Psoas muscle (tissue), 7 donors: ENCODE measurements at regions not wholly inside any gene's neighbourhood (a gene's known extent, or its start where the extent isn't known, plus 50 kb on each side); places are given as distances from the start of the nearest gene placed in this dataset.
A peak's percentile ranks its signal among the peaks of the same experiment; 100 is the strongest.

Experiments
- ATAC-seq, 4 donors: fragments of 200-7000 bp; cut with Tn5 transposase; one replicate each; pipeline ENCODE4 v1.9.1; 2020; ENCODE audit warnings: moderate library complexity in 3 of 4, mild to moderate bottlenecking in 2 of 4
- DNase-seq, 2 donors: peaks; one replicate each; pipeline ENCODE4 v3.0.0-alpha.2; 2020
- H3K27ac ChIP-seq: fragments of 200-600 bp; one replicate; pipeline ENCODE4 v1.8.0; 2022
- H3K27me3 ChIP-seq, 3 donors: fragments of 200-600 bp in 1 of 3; one replicate each; pipeline versions ENCODE4 v1.6.1 to v1.8.0; 2013 to 2022; ENCODE audit warnings: low read length in 2 of 3, mild to moderate bottlenecking in 2 of 3, moderate library complexity in 1 of 3; ENCODE audit not compliant: insufficient read depth in 3 of 3
- H3K36me3 ChIP-seq, 2 donors: fragments of 200-600 bp in 1 of 2; one replicate each; pipeline versions ENCODE4 v1.6.1 to v1.8.0; 2013 to 2022; ENCODE audit warnings: low read depth in 1 of 2, mild to moderate bottlenecking in 1 of 2, moderate library complexity in 1 of 2; ENCODE audit not compliant: insufficient read depth in 1 of 2
- H3K4me1 ChIP-seq: fragments of 200-600 bp; one replicate; pipeline ENCODE4 v1.8.0; 2022
- H3K4me3 ChIP-seq: fragments of 200-600 bp; one replicate; pipeline ENCODE4 v1.8.0; 2022; ENCODE audit warnings: mild to moderate bottlenecking
- H3K9me3 ChIP-seq: fragments of 200-600 bp; one replicate; pipeline ENCODE4 v1.8.0; 2022
- WGBS, 3 donors: extraction: QIAGEN DNeasy Blood & Tissue Kit; methylation state at CpG; one replicate each; pipeline versions ENCODE4 v1.1.6 to v1.1.7; 2013; 5-methylcytosine and 5-hydroxymethylcytosine counted together
- intact Hi-C, 2 donors: fragments of 100-400 bp; cut with DNase I; formaldehyde crosslinking; loops; one replicate each; pipeline versions ENCODE4 v1.11.0 to v1.14.2; 2022
- TF ChIP-seq, protein P1 (sequence below): fragments of 200-600 bp; IDR thresholded peaks from one replicate; pipeline ENCODE4 v1.8.0; 2022; ENCODE audit warnings: antibody characterized with exemption
- donor health status: healthy with polysubstance abuse.
- donor health status: DM: no; HTN: no; CAD: no; lungs with moderate emphysema.
- donor health status: Bipolar disorder and iron deficiency.
- donor health status: healthy.
- donor health status: DM: yes; HTN: yes; CAD: no.
- donor health status: DM: no; HTN: no; CAD: no.
- donor health status: DM: yes; HTN: yes; CAD: no.

DNA sequence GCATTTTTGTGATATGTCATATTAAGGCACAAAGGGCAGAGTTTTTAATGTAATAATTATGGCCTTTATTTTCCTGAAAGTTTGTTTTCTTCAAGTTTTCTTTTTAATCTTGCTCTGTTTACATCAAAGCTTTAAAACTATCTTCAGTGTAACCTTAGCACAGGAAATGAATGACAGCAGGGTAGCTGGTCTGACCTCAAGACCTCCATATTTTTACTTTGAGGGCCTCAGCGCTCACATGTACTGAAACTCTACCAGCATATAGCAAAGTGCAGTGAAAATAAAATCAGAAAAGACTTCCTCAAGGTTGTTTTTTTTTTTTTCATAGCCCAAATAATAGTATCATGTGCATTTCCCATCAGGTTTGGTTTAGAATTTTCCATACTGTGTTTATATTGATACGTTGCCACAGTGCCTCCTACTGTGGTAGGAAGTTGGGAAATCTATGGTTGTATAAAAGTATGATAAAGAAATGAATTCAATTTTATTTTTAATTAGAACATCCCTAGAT, 163.4 kb downstream of the UBE2E3 start:
- H3K4me3 ChIP-seq, result no peak overlapping the region
- no peaks in the 10 kb centered on the region for H3K36me3 ChIP-seq
- H3K4me1 ChIP-seq, result no peaks in the 10 kb centered on the region
- WGBS, 3 donors, result 86 to 94% (median 86%) methylated on average over 2 of the region's 2 CpGs
- intact Hi-C loops, result no loop called here
- TF ChIP-seq, protein P1, sequence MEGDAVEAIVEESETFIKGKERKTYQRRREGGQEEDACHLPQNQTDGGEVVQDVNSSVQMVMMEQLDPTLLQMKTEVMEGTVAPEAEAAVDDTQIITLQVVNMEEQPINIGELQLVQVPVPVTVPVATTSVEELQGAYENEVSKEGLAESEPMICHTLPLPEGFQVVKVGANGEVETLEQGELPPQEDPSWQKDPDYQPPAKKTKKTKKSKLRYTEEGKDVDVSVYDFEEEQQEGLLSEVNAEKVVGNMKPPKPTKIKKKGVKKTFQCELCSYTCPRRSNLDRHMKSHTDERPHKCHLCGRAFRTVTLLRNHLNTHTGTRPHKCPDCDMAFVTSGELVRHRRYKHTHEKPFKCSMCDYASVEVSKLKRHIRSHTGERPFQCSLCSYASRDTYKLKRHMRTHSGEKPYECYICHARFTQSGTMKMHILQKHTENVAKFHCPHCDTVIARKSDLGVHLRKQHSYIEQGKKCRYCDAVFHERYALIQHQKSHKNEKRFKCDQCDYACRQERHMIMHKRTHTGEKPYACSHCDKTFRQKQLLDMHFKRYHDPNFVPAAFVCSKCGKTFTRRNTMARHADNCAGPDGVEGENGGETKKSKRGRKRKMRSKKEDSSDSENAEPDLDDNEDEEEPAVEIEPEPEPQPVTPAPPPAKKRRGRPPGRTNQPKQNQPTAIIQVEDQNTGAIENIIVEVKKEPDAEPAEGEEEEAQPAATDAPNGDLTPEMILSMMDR, result no peak
- no peak overlapping the region for H3K27ac ChIP-seq
- DNase-seq (no peak), ATAC-seq (no peak)
- no peaks in the 10 kb centered on the region for H3K27me3 ChIP-seq
- H3K9me3 ChIP-seq, result no peaks in the 10 kb centered on the region

DNA sequence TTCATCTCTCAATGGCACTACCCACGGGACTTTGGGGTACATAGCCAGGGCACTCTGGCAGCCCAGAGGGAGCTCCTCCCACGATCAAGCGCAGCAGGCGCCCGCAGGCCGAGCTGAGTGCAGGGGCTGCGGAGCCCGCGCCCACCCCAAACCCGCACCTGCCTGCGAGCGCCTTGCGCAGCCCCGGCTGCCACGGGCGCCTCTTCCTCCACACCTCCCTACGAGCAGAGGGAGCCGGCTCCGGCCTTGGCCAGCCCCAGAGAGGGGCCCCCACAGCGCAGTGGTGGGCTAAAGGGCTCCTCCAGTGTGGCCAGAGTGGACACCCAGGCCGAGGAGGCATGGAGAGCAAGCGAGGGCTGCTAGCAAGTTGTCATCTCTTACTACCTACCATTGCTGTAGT, 165.2 kb downstream of the UBE2E3 start:
- intact Hi-C loops, result no loop called here
- WGBS, 3 donors, result 96 to 97% (median 97%) methylated on average over 22 of the region's 22 CpGs
- no peaks in the 10 kb centered on the region for H3K27me3 ChIP-seq
- DNase-seq, result peak in 1 of 2 donors; percentile 33
- no peak overlapping the region for H3K4me3 ChIP-seq
- H3K9me3 ChIP-seq, result no peaks in the 10 kb centered on the region
- ATAC-seq, result no peak
- no peak overlapping the region for H3K27ac ChIP-seq
- TF ChIP-seq, protein P1, result no peak
- H3K4me1 ChIP-seq, result no peaks in the 10 kb centered on the region
- H3K36me3 ChIP-seq, result no peaks in the 10 kb centered on the region

DNA sequence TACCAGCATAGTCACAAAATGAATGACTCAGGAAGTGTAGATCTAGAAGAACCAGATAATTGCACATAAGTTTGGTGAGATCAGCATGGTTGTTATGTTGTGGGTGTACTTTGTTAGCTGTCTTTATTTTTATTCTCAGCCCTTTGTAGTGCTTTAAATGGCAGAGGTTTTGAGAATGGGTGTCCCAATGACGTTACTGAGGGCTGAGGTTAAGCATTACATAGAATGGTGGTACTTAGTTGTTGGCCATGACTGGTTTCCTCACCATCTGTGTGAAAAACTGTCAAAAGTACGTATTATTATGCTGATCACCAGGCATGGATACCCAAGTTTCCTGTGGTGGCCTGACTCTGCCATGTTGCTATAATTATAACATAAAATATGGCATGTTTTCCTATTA, 165.8 kb downstream of the UBE2E3 start:
- TF ChIP-seq, protein P1, result no peak
- intact Hi-C loops, result no loop called here
- no peaks in the 10 kb centered on the region for H3K27me3 ChIP-seq
- 85 to 87% (median 85%) methylated on average over 2 of the region's 2 CpGs for WGBS, 3 donors
- H3K36me3 ChIP-seq, result no peaks in the 10 kb centered on the region
- ATAC-seq (no peak), DNase-seq (no peak)
- H3K4me1 ChIP-seq, result no peaks in the 10 kb centered on the region
- no peaks in the 10 kb centered on the region for H3K9me3 ChIP-seq
- no peak overlapping the region for H3K27ac ChIP-seq
- no peak overlapping the region for H3K4me3 ChIP-seq

DNA sequence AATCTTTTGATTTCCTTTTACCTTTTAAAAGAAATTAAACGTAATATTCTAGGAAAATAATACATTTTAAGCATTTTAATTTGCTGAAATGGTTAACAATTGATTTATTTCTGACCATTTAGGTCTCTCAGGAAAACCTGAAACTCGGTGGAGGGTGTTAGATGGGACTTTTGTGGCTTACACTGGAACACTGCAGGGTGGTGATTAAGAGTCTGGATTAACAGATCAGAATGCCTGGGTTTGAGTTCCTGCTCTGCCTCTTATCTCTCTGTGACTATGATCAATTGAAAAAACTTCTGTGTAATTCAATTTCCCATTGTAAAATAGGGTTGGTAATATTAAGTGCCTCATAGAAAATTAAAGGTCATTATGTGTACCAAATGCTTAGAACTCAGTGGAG, 168.7 kb downstream of the UBE2E3 start:
- intact Hi-C loops, result no loop called here
- ATAC-seq, result no peak
- 54 to 55% (median 54%) methylated on average over 2 of the region's 2 CpGs for WGBS, 3 donors

DNA sequence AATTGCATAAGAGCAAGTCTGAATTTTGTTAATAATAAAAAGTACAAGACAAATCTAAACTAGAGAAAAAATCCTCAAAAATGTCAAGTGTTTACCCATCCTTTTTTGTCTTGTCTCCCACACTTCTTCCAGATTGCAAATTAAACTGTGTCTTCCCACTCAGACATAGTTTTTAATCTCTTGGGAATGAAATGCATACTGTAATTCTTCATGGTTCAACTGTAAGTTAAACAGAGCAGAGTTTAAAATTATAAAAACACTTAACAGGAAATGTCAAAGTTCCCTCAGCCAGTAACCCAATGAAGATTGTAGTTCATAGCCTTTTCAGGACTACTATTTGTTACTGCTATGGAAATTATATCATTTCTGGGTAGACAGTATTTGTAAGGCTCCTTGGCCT, 171.8 kb downstream of the UBE2E3 start:
- no peak overlapping the region for H3K4me3 ChIP-seq
- TF ChIP-seq, protein P1, result no peak
- H3K27ac ChIP-seq, result no peak overlapping the region
- H3K27me3 ChIP-seq, result no peaks in the 10 kb centered on the region
- ATAC-seq (no peak), DNase-seq (no peak)
- H3K4me1 ChIP-seq, result no peaks in the 10 kb centered on the region
- H3K9me3 ChIP-seq, result peaks cover 8% of the 10 kb centered on the region
- no peaks in the 10 kb centered on the region for H3K36me3 ChIP-seq
- intact Hi-C loops, result no loop called here

More for the DNA sequence above, 168.7 kb downstream of the UBE2E3 start:
- Histone ChIP-seq H3K9me3 (no peaks in the 10 kb centered on the region), H3K4me1 (no peaks in the 10 kb centered on the region), H3K4me3 (no peak overlapping the region), H3K27me3 (no peaks in the 10 kb centered on the region), H3K27ac (no peak overlapping the region), H3K36me3 (no peaks in the 10 kb centered on the region)
- TF ChIP-seq, protein P1, result no peak
- no peak for DNase-seq
